LNCaP clone FGC (cell line): ENCODE measurements at regions not wholly inside any gene's neighbourhood (a gene's known extent, or its start where the extent isn't known, plus 50 kb on each side); places are given as distances from the start of the nearest gene placed in this dataset.

Source experiments
- DNase-seq: peaks from one replicate; pipeline ENCODE4 v3.0.0-alpha.2; 2011; ENCODE audit warnings: low read depth
- H3K4me3 ChIP-seq: 2 replicates; pipeline ENCODE4 v1.5.1; 2011; ENCODE audit warnings: mild to moderate bottlenecking, low read depth, low read length, control low read depth
- CTCF ChIP-seq: IDR thresholded peaks from 2 replicates; pipeline ENCODE4 v1.5.1; 2012; ENCODE audit warnings: mild to moderate bottlenecking; ENCODE audit not compliant: control insufficient read depth, insufficient read depth; ENCODE audit errors: extremely low read depth

GRCh38 chr19:30071871-30072270 is 129.8 kb downstream of the URI1 start:
- no peak for TF ChIP-seq CTCF
- H3K4me3 ChIP-seq: no peak overlapping the region
- no peak for DNase-seq

- DNase-seq: no peak
- H3K4me3 ChIP-seq: no peak overlapping the region
- no peak for TF ChIP-seq CTCF
Measured at GRCh38 chr19:30073152-30074000, 131.3 kb downstream of the URI1 start.

- H3K4me3 ChIP-seq: no peak overlapping the region
- DNase-seq: no peak
- TF ChIP-seq CTCF: no peak
Measured at GRCh38 chr19:30074096-30074495, 132.1 kb downstream of the URI1 start.

GRCh38 chr19:30074741-30075715 is 133.0 kb downstream of the URI1 start:
- no peak overlapping the region for H3K4me3 ChIP-seq
- DNase-seq: no peak
- TF ChIP-seq CTCF: no peak

- no peak for DNase-seq
- no peak for TF ChIP-seq CTCF
- no peak overlapping the region for H3K4me3 ChIP-seq
Measured at GRCh38 chr19:30076101-30076551, 134.1 kb downstream of the URI1 start.

- no peak for DNase-seq
- TF ChIP-seq CTCF: no peak
- no peak overlapping the region for H3K4me3 ChIP-seq
Measured at GRCh38 chr19:30076751-30077670, 135.0 kb downstream of the URI1 start.
